Breast epithelium (tissue), 3 donors: ENCODE measurements at regions not wholly inside any gene's neighbourhood (a gene's known extent, or its start where the extent isn't known, plus 50 kb on each side); places are given as distances from the start of the nearest gene placed in this dataset.

ENCODE experiments used
- CTCF ChIP-seq, 3 donors: fragments of 450-650 bp; IDR thresholded peaks; one replicate each; pipeline ENCODE4 v1.5.1; 2016 to 2017; ENCODE audit warnings: antibody characterized with exemption in 3 of 3, mild to moderate bottlenecking in 3 of 3, moderate library complexity in 3 of 3
- POLR2A ChIP-seq: fragments of 450-650 bp; IDR thresholded peaks from one replicate; pipeline ENCODE4 v1.6.1; 2016; ENCODE audit warnings: antibody characterized with exemption, mild to moderate bottlenecking, moderate library complexity
- POLR2AphosphoS5 ChIP-seq, 3 donors: sonication (generic); formaldehyde crosslinking; IDR thresholded peaks; one replicate each; pipeline ENCODE4 v1.6.1; 2017; ENCODE audit warnings: antibody characterized with exemption in 3 of 3

GRCh38 chr10:4333459-4333894 lies 492.5 kb upstream of the AKR1E2 start:
- TF ChIP-seq CTCF (IDR thresholded peaks at IDR 0.05) (no peak), POLR2AphosphoS5 (IDR thresholded peaks at IDR 0.05) (no peak), POLR2A (no peak)
